Muscle of leg (tissue), 3 donors: ENCODE measurements at regions not wholly inside any gene's neighbourhood (a gene's known extent, or its start where the extent isn't known, plus 50 kb on each side); places are given as distances from the start of the nearest gene placed in this dataset.
"Not testable (repeated sequence)": the region's sequence is repeated elsewhere in the genome, so short reads cannot be mapped to it uniquely, and the experiment has no call there.

Experiments
- DNase-seq: peaks from one replicate; pipeline ENCODE4 v3.0.0; 2013
- H3K27ac ChIP-seq: one replicate; pipeline ENCODE4 v1.5.1; 2013; ENCODE audit warnings: mild to moderate bottlenecking, low read length, control low read depth
- H3K27me3 ChIP-seq: one replicate; pipeline ENCODE4 v1.6.1; 2013; ENCODE audit warnings: low read length; ENCODE audit not compliant: control insufficient read depth, insufficient read depth
- H3K36me3 ChIP-seq: one replicate; pipeline ENCODE4 v1.6.1; 2013; ENCODE audit warnings: low read length; ENCODE audit not compliant: control insufficient read depth, insufficient read depth
- H3K4me1 ChIP-seq: one replicate; pipeline ENCODE4 v1.6.1; 2013; ENCODE audit warnings: low read length; ENCODE audit not compliant: control insufficient read depth, insufficient read depth
- H3K4me3 ChIP-seq: one replicate; pipeline ENCODE4 v1.5.1; 2013; ENCODE audit warnings: low read length, control low read depth
- H3K9me3 ChIP-seq: replicated peaks from 2 replicates; pipeline ENCODE4 v1.6.1; 2013; ENCODE audit warnings: low read depth, low read length; ENCODE audit not compliant: control insufficient read depth
- WGBS: methylation state at CpG from one replicate; pipeline ENCODE4 v1.1.5; 2013; ENCODE audit warnings: missing lambda C conversion rate; ENCODE audit not compliant: insufficient coverage; 5-methylcytosine and 5-hydroxymethylcytosine counted together

DNA sequence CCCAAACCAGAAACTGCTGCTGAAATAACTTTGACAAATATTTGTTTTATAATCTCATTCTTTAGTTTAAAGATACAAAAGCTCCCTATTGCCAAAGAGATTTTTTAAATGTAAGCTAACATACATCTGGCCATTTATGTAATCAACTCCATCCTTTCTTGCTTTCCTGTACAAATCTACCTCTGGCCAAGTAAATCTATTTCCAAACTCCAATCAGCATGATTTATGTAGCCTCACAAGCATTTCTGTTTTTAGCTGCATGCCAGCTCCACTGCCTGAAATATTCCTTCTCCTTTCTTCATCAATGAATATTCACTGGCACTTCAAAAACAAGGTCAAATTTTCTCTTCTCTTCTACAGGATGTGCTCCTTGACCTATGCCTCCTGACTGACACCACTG, 80.0 kb downstream of the SHOX2 start:
- H3K9me3 ChIP-seq = no peaks in the 10 kb centered on the region
- H3K4me3 ChIP-seq = no peak overlapping the region
- H3K27me3 ChIP-seq = no peaks in the 10 kb centered on the region
- H3K27ac ChIP-seq = peak overlapping the region; percentile 1
- DNase-seq = peak; percentile 78
- no peaks in the 10 kb centered on the region for H3K36me3 ChIP-seq
- H3K4me1 ChIP-seq = no peaks in the 10 kb centered on the region

DNA sequence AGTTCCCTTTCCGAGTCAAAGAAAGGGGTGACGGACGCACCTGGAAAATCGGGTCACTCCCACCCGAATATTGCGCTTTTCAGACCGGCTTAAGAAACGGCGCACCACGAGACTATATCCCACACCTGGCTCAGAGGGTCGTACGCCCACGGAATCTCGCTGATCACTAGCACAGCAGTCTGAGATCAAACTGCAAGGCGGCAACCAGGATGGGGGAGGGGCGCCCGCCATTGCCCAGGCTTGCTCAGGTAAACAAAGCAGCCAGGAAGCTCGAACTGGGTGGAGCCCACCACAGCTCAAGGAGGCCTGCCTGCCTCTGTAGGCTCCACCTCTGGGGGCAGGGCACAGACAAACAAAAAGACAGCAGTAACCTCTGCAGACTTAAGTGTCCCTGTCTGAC, 86.3 kb downstream of the SHOX2 start:
- WGBS = 85% methylated on average over 4 of the region's 18 CpGs
- H3K27me3 ChIP-seq = not testable (repeated sequence)

DNA sequence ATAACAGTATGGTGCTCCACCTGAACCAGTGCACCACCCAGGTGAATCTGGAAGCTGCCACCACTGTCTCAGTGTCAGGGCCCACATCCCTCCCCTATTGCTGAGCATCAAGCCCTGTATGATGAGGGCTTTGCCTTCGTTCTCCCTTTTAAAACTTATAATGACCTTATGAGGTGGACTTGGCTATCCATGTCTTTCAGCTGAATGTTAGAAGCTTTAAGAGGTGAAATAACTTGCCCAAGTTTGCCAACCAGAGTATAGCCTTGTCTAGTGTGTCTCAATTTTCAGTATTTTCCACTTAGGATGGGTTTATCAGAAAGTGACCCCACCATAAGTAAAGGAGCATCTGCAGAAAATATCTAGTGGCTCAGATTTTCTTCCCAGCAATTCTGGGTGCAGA, 87.8 kb downstream of the SHOX2 start:
- no CpG with 5 or more reads among the region's 1 CpG for WGBS
- Histone ChIP-seq H3K27me3 (no peaks in the 10 kb centered on the region), H3K36me3 (no peaks in the 10 kb centered on the region), H3K4me3 (no peak overlapping the region), H3K9me3 (peaks cover 14% of the 10 kb centered on the region), H3K4me1 (no peaks in the 10 kb centered on the region), H3K27ac (no peak overlapping the region)
- no peak for DNase-seq

More for the DNA sequence above, 86.3 kb downstream of the SHOX2 start:
- not testable (repeated sequence) for H3K36me3 ChIP-seq, H3K4me3 ChIP-seq, DNase-seq, H3K4me1 ChIP-seq, H3K27ac ChIP-seq
- H3K9me3 ChIP-seq = peaks cover 14% of the 10 kb centered on the region

DNA sequence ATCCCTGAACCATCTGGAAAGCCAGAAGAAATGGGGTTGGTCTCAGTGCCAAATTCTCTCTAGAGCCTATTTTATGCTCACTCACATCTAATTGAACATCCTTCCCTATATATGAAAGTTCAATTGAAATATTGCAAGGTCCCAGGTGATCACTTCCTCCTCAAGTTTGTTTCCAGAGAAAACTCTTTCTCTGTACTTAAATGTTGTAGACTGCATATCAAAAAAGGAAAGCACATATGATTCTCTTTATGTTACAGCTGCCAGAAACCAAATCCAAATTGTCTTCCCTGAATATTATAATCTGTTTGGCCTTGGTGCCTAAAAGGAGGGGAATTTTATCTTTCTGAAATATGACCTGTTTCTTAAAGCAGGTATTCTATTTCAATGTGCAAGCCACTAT, 93.3 kb downstream of the SHOX2 start:
- Histone ChIP-seq H3K27me3 (no peaks in the 10 kb centered on the region), H3K27ac (no peak overlapping the region), H3K36me3 (no peaks in the 10 kb centered on the region), H3K9me3 (peaks cover 14% of the 10 kb centered on the region), H3K4me1 (no peaks in the 10 kb centered on the region), H3K4me3 (no peak overlapping the region)
- DNase-seq = peak; percentile 62

DNA sequence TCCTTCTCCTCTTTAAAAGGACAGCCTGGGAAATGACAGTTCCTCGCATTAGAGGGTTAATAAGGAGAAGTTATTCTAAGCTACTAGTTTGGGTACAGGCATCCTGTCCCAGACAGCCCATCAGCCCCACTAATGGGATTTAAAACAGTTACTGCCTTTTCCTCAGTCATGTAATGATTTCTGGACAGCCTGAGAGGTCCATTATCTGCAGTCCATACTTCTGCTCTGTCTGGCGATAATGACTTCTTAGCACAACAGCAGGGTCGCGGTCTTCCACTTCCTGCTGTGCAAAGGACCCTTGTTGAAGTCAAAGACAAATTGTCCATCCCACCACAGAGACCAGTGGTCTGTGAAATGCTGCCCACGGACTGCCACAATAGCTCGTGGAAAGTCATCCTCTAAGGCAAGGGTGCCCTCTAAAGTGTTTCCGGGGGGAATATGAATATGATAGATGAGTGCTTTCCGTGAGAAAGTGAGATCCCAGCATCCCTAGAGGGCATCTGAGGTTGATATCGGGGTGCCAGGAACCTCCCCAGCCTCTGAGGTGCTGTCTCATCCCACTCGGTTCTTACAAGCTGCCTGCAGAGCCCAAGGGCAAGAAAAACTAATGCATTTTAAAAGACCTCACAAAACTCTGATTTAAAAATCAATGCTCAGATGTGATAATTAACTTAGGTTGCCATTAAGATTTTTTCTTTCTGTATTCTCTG, 100.7 kb downstream of the SHOX2 start:
- no peak overlapping the region for H3K27ac ChIP-seq
- WGBS = 64% methylated on average over 4 of the region's 10 CpGs
- peaks cover 11% of the 10 kb centered on the region for H3K9me3 ChIP-seq
- no peaks in the 10 kb centered on the region for H3K27me3 ChIP-seq
- H3K36me3 ChIP-seq = no peaks in the 10 kb centered on the region
- no peak for DNase-seq
- H3K4me3 ChIP-seq = no peak overlapping the region
- no peaks in the 10 kb centered on the region for H3K4me1 ChIP-seq

DNA sequence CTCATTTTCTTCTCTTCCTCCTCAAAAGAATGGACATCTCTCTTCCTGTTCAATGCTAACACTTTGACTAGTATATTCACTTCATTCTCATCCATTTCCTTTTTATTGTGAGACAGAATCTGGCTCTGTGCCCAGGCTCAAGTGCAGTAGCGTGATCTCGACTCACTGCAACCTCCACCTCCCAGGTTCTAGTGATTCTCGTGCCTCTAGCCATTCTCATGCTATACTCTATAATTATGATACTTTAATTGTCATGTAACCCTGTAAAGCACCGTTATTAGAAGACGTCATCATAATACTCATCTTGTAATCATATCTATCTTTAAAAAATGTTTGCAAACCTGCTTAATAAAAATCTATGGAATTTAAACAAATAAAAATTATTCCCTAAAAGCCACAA, 107.0 kb downstream of the SHOX2 start:
- DNase-seq = no peak
- Histone ChIP-seq H3K9me3 (peaks cover 11% of the 10 kb centered on the region), H3K36me3 (no peaks in the 10 kb centered on the region), H3K4me1 (no peaks in the 10 kb centered on the region), H3K27me3 (no peaks in the 10 kb centered on the region), H3K4me3 (no peak overlapping the region), H3K27ac (no peak overlapping the region)
- WGBS = no CpG with 5 or more reads among the region's 5 CpGs

DNA sequence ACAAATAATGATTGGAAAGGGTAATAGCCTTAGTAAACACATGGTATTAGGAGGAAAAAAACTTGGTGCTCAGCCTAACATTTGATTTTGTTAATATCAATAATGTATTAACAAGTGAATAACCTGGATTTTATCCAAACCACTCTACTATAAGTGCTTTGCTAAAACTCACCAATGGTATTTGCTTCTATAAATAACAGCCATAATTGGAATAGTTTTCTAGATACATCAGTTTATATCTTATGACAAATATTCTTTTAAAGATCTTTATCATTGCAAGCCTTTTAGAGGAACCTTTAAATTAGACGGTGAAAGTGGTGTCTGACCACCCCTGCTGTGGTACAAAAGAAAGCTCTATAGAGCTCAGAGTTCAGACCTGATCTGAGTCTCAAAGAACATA, 123.9 kb downstream of the SHOX2 start:
- Histone ChIP-seq H3K4me3 (no peak overlapping the region), H3K27me3 (no peaks in the 10 kb centered on the region), H3K27ac (no peak overlapping the region), H3K4me1 (no peaks in the 10 kb centered on the region), H3K9me3 (no peaks in the 10 kb centered on the region), H3K36me3 (no peaks in the 10 kb centered on the region)
- no CpG with 5 or more reads among the region's 1 CpG for WGBS
- DNase-seq = no peak

DNA sequence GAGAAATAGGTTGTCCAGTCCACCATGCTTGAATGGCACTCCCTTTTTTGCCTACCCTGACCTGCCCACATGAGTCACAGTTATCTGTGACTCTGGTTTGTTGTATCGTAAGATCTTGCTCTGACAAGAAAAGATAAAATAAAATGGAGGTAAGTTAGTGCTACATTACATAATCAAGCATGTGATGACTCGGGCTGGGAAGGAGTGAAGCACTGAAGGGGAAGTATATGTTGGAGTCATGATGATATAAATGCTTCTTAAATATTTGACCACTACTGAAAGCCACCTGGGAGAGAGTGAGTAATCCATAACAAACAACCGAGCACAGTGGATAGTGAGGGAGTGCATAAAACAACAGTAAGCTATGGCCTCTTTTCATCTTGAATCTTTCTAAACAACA, 124.4 kb downstream of the SHOX2 start:
- WGBS = no CpG with 5 or more reads among the region's 3 CpGs
- no peak for DNase-seq
- H3K4me1 ChIP-seq = no peaks in the 10 kb centered on the region
- H3K9me3 ChIP-seq = no peaks in the 10 kb centered on the region
- H3K4me3 ChIP-seq = no peak overlapping the region
- no peaks in the 10 kb centered on the region for H3K27me3 ChIP-seq
- no peak overlapping the region for H3K27ac ChIP-seq
- H3K36me3 ChIP-seq = no peaks in the 10 kb centered on the region

DNA sequence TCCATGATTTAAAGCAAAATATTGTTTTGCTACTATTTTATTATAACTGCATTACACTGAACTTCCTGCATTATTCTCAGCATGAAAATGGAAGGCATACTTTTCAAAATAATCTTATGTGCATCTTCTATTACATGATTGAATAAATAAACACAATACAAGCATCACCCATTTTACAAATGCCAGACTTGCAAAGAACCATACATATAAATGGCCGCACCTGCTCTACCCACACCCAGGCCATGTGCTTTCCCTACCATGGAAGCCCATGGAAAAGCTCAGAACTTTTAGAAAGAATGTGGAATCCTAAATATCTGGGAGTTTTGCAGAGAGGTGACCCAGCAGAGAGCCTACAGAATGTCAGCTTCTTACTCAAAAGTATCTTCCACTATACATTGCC, 127.2 kb downstream of the SHOX2 start:
- DNase-seq = no peak
- Histone ChIP-seq H3K36me3 (no peaks in the 10 kb centered on the region), H3K9me3 (peaks cover 2% of the 10 kb centered on the region), H3K27ac (no peak overlapping the region), H3K4me1 (no peaks in the 10 kb centered on the region), H3K4me3 (no peak overlapping the region), H3K27me3 (no peaks in the 10 kb centered on the region)
- WGBS = no CpG with 5 or more reads among the region's 1 CpG

DNA sequence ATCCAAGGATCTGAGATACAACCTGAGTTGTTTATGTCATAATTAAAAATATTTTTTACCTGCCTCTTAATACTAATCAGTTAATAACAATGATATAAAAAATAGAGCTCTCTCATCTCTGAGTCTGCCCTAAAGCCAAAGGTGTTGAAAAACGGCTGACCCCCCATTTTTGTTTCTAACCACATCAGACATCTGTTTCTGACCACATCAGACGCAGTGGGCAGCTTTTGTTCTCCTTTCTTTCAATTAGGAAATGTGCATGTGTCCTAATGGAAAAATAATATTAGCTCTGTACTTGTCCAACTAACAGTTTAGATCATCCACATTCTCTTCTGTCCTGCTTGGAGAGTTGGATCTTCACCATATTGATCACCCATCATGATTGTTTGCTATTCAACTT, 144.6 kb downstream of the SHOX2 start:
- Histone ChIP-seq H3K27ac (no peak overlapping the region), H3K4me1 (no peaks in the 10 kb centered on the region), H3K36me3 (no peaks in the 10 kb centered on the region), H3K4me3 (no peak overlapping the region), H3K27me3 (no peaks in the 10 kb centered on the region), H3K9me3 (no peaks in the 10 kb centered on the region)
- WGBS = no CpG with 5 or more reads among the region's 2 CpGs
- DNase-seq = no peak

DNA sequence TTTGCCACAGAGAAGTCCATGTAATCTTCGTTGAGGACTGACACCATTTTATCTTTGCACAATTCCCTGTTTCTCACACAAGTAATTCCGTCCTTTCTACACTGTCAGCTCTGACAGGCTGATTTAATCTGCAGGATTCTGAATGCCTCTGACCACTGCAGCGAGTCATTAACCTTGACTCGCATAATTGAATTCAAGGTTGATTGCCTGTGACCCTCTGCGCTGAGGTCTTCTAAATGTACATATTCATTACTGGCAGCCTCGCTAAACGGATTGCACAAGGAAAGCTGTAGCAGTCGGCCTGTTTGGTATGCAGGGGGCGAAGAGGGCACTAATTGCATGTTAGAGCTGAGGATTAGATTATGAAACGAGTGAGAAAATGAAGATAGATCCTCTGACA, 147.8 kb downstream of the SHOX2 start:
- no peak overlapping the region for H3K4me3 ChIP-seq
- H3K4me1 ChIP-seq = no peaks in the 10 kb centered on the region
- no peaks in the 10 kb centered on the region for H3K36me3 ChIP-seq
- no peak for DNase-seq
- H3K27me3 ChIP-seq = no peaks in the 10 kb centered on the region
- H3K27ac ChIP-seq = no peak overlapping the region
- H3K9me3 ChIP-seq = no peaks in the 10 kb centered on the region
- 35% methylated on average over 9 of the region's 10 CpGs for WGBS
